Right cardiac atrium (tissue), 5 donors: ENCODE measurements at regions not wholly inside any gene's neighbourhood (a gene's known extent, or its start where the extent isn't known, plus 50 kb on each side); places are given as distances from the start of the nearest gene placed in this dataset.

Experiments
- ATAC-seq, 2 donors: fragments of 200-7000 bp; cut with Tn5 transposase; one replicate each; pipeline versions ENCODE4 v1.8.0 to v1.9.1; 2020; ENCODE audit warnings: moderate library complexity in 2 of 2, mild to moderate bottlenecking in 1 of 2
- DNase-seq, 3 donors: peaks; one replicate each; pipeline ENCODE4 v3.0.0-alpha.2; 2020
- H3K27ac ChIP-seq: one replicate; pipeline ENCODE4 v1.5.1; 2013; ENCODE audit warnings: mild to moderate bottlenecking, low read length, control low read depth, moderate library complexity
- H3K27me3 ChIP-seq: one replicate; pipeline ENCODE4 v1.6.1; 2013; ENCODE audit not compliant: control insufficient read depth, insufficient read depth
- H3K4me1 ChIP-seq: one replicate; pipeline ENCODE4 v1.6.1; 2013; ENCODE audit warnings: low read length; ENCODE audit not compliant: control insufficient read depth, insufficient read depth
- H3K4me3 ChIP-seq: one replicate; pipeline ENCODE4 v1.5.1; 2013; ENCODE audit warnings: low read length, control low read depth
- H3K9me3 ChIP-seq: one replicate; pipeline ENCODE4 v1.6.1; 2013; ENCODE audit warnings: low read length; ENCODE audit not compliant: control insufficient read depth
- WGBS: extraction: QIAGEN DNeasy Blood & Tissue Kit; methylation state at CpG from one replicate; pipeline ENCODE4 v1.1.7; 2013; 5-methylcytosine and 5-hydroxymethylcytosine counted together
- intact Hi-C, 4 donors: fragments of 100-400 bp; cut with DNase I; formaldehyde crosslinking; loops; one replicate each; pipeline versions ENCODE4 v1.11.0 to v1.14.0; 2022 to 2023
- donor health status: healthy with polysubstance abuse.
- donor health status: DM: no; HTN: yes; CAD: no.
- donor health status: DM: no; HTN: no; CAD: no.
- donor health status: DM: no; HTN: yes; CAD: no; lungs with severe emphysema.
- donor health status: DM: yes; HTN: yes; CAD: no.

- Histone ChIP-seq H3K4me3 (no peak overlapping the region), H3K27me3 (no peaks in the 10 kb centered on the region), H3K4me1 (no peaks in the 10 kb centered on the region), H3K27ac (no peak overlapping the region), H3K9me3 (no peaks in the 10 kb centered on the region)
- ATAC-seq (no peak), DNase-seq (no peak)
- WGBS, result 92% methylated on average over 4 of the region's 4 CpGs
- intact Hi-C loops, result no loop called here
Observed at GRCh38 chr18:27662949-27663348, 477.8 kb upstream of the CHST9 start.

GRCh38 chr18:27662537-27662936, 477.4 kb upstream of the CHST9 start:
- intact Hi-C loops, result no loop called here

GRCh38 chr18:27661320-27662018, 476.4 kb upstream of the CHST9 start:
- Histone ChIP-seq H3K4me3 (no peak overlapping the region), H3K27me3 (no peaks in the 10 kb centered on the region), H3K9me3 (no peaks in the 10 kb centered on the region), H3K27ac (no peak overlapping the region), H3K4me1 (no peaks in the 10 kb centered on the region)
- ATAC-seq (no peak), DNase-seq (no peak)
- intact Hi-C loops, result no loop called here
- WGBS, result 74% methylated on average over 8 of the region's 8 CpGs

More at GRCh38 chr18:27662537-27662936, 477.4 kb upstream of the CHST9 start:
- H3K27ac ChIP-seq, result no peak overlapping the region
- no peaks in the 10 kb centered on the region for H3K27me3 ChIP-seq
- no peaks in the 10 kb centered on the region for H3K9me3 ChIP-seq
- ATAC-seq (no peak), DNase-seq (no peak)
- H3K4me3 ChIP-seq, result no peak overlapping the region
- H3K4me1 ChIP-seq, result no peaks in the 10 kb centered on the region

- H3K9me3 ChIP-seq, result no peaks in the 10 kb centered on the region
- H3K4me1 ChIP-seq, result no peaks in the 10 kb centered on the region
- H3K27me3 ChIP-seq, result no peaks in the 10 kb centered on the region
- no peak overlapping the region for H3K4me3 ChIP-seq
- intact Hi-C loops, result no loop called here
- H3K27ac ChIP-seq, result no peak overlapping the region
- ATAC-seq, result no peak
- DNase-seq, result no peak
- 40% methylated on average over 3 of the region's 3 CpGs for WGBS
Observed at GRCh38 chr18:27656905-27657304, 471.8 kb upstream of the CHST9 start.

GRCh38 chr18:27656167-27656778, 471.2 kb upstream of the CHST9 start:
- H3K4me1 ChIP-seq, result no peaks in the 10 kb centered on the region
- no peaks in the 10 kb centered on the region for H3K27me3 ChIP-seq
- WGBS, result 37% methylated on average over 5 of the region's 5 CpGs
- no peak overlapping the region for H3K4me3 ChIP-seq
- DNase-seq, result no peak
- intact Hi-C loops, result no loop called here
- no peak for ATAC-seq
- no peak overlapping the region for H3K27ac ChIP-seq
- H3K9me3 ChIP-seq, result no peaks in the 10 kb centered on the region

GRCh38 chr18:27653247-27653646, 468.1 kb upstream of the CHST9 start:
- intact Hi-C loops, result no loop called here
- DNase-seq, result no peak
- Histone ChIP-seq H3K4me3 (no peak overlapping the region), H3K9me3 (no peaks in the 10 kb centered on the region), H3K27ac (no peak overlapping the region), H3K4me1 (no peaks in the 10 kb centered on the region), H3K27me3 (no peaks in the 10 kb centered on the region)
- no peak for ATAC-seq

- H3K9me3 ChIP-seq, result no peaks in the 10 kb centered on the region
- H3K4me1 ChIP-seq, result no peaks in the 10 kb centered on the region
- H3K27me3 ChIP-seq, result no peaks in the 10 kb centered on the region
- 24% methylated on average over 2 of the region's 2 CpGs for WGBS
- no peak for DNase-seq
- peak; percentile 47 to 80 for ATAC-seq
- H3K27ac ChIP-seq, result no peak overlapping the region
- intact Hi-C loops, result no loop called here
- no peak overlapping the region for H3K4me3 ChIP-seq
Observed at GRCh38 chr18:27652480-27653121, 467.5 kb upstream of the CHST9 start.

GRCh38 chr18:27649621-27650020, 464.5 kb upstream of the CHST9 start:
- no peak for DNase-seq
- 79% methylated on average over 3 of the region's 3 CpGs for WGBS
- Histone ChIP-seq H3K27me3 (no peaks in the 10 kb centered on the region), H3K4me1 (no peaks in the 10 kb centered on the region), H3K27ac (no peak overlapping the region), H3K9me3 (no peaks in the 10 kb centered on the region), H3K4me3 (no peak overlapping the region)
- ATAC-seq, result no peak
- intact Hi-C loops, result no loop called here

GRCh38 chr18:27645929-27646328, 460.8 kb upstream of the CHST9 start:
- H3K4me1 ChIP-seq, result no peaks in the 10 kb centered on the region
- no peak overlapping the region for H3K27ac ChIP-seq
- H3K9me3 ChIP-seq, result no peaks in the 10 kb centered on the region
- 30% methylated on average over 1 of the region's 1 CpG for WGBS
- H3K4me3 ChIP-seq, result no peak overlapping the region
- no peak for DNase-seq
- no peak for ATAC-seq
- no peaks in the 10 kb centered on the region for H3K27me3 ChIP-seq
- intact Hi-C loops, result no loop called here

GRCh38 chr18:27636576-27637085, 451.5 kb upstream of the CHST9 start:
- ATAC-seq (no peak), DNase-seq (no peak)
- Histone ChIP-seq H3K9me3 (no peaks in the 10 kb centered on the region), H3K4me3 (no peak overlapping the region), H3K27me3 (no peaks in the 10 kb centered on the region), H3K4me1 (no peaks in the 10 kb centered on the region), H3K27ac (no peak overlapping the region)
- WGBS, result 71% methylated on average over 9 of the region's 9 CpGs
- intact Hi-C loops, result no loop called here

- no peak for ATAC-seq
- Histone ChIP-seq H3K27ac (no peak overlapping the region), H3K4me3 (no peak overlapping the region), H3K4me1 (no peaks in the 10 kb centered on the region), H3K27me3 (no peaks in the 10 kb centered on the region), H3K9me3 (no peaks in the 10 kb centered on the region)
- WGBS, result 71% methylated on average over 1 of the region's 1 CpG
- intact Hi-C loops, result no loop called here
- DNase-seq, result no peak
Observed at GRCh38 chr18:27632706-27633105, 447.6 kb upstream of the CHST9 start.
